PFSK-1 (cell line): ENCODE measurements at regions not wholly inside any gene's neighbourhood (a gene's known extent, or its start where the extent isn't known, plus 50 kb on each side); places are given as distances from the start of the nearest gene placed in this dataset.

Source experiments
- FOXP2 ChIP-seq: optimal IDR thresholded peaks from 2 replicates; pipeline ENCODE3; 2011; ENCODE audit warnings: borderline replicate concordance, control low read depth, inconsistent platforms; ENCODE audit not compliant: insufficient read depth; ENCODE audit errors: extremely low read length, extremely low read depth
- POLR2AphosphoS5 ChIP-seq: IDR thresholded peaks from 2 replicates; pipeline ENCODE4 v1.6.1; 2012; ENCODE audit warnings: low read depth, mild to moderate bottlenecking, control low read depth, low read length, moderate library complexity
- REST ChIP-seq, 2 experiments: IDR thresholded peaks; 2 replicates each; pipeline versions ENCODE4 v1.6.1 to v1.8.0; 2011 to 2012; ENCODE audit warnings: low read depth in 2 of 2, low read length in 2 of 2, control low read depth in 1 of 2, inconsistent platforms in 1 of 2, mild to moderate bottlenecking in 1 of 2, moderate library complexity in 1 of 2; ENCODE audit not compliant: insufficient read depth in 1 of 2
- SIN3A ChIP-seq: IDR thresholded peaks from 2 replicates; pipeline ENCODE4 v1.6.1; 2012; ENCODE audit warnings: mild to moderate bottlenecking, low read length, moderate library complexity, borderline replicate concordance; ENCODE audit not compliant: insufficient read depth
- TAF1 ChIP-seq: IDR thresholded peaks from 2 replicates; pipeline ENCODE4 v1.6.1; 2012; ENCODE audit warnings: low read length, control low read depth, borderline replicate concordance; ENCODE audit not compliant: insufficient read depth

- TF ChIP-seq FOXP2 (no peak), POLR2AphosphoS5 (no peak), SIN3A (no peak), REST (IDR thresholded peaks at IDR 0.05; ENCODE audit: insufficient read depth in 1 of 2, low read depth in 2 of 2, low read length in 2 of 2) (no peak), TAF1 (no peak)
These were observed 115.9 kb upstream of the GRK3 start for GRCh38 chr22:25448435-25449051.
